Mesodermal cell (in vitro differentiated cells): ENCODE measurements at regions not wholly inside any gene's neighbourhood (a gene's known extent, or its start where the extent isn't known, plus 50 kb on each side); places are given as distances from the start of the nearest gene placed in this dataset.

Experiments used
- H3K27ac ChIP-seq: 2 replicates; pipeline ENCODE4 v1.7.0; 2013; ENCODE audit warnings: mild to moderate bottlenecking, low read depth, low read length, moderate library complexity; ENCODE audit not compliant: severe bottlenecking
- H3K36me3 ChIP-seq: 2 replicates; pipeline ENCODE4 v1.7.1; 2013; ENCODE audit warnings: mild to moderate bottlenecking, low read length, moderate library complexity; ENCODE audit not compliant: control insufficient read depth, insufficient read depth
- H3K4me1 ChIP-seq: one replicate; pipeline ENCODE4 v1.7.1; 2013; ENCODE audit warnings: mild to moderate bottlenecking, low read length; ENCODE audit not compliant: insufficient read depth, control insufficient read depth, poor library complexity, severe bottlenecking
- H3K4me3 ChIP-seq: 2 replicates; pipeline ENCODE4 v1.7.0; 2013; ENCODE audit warnings: low read length, control low read depth, mild to moderate bottlenecking; ENCODE audit not compliant: insufficient read depth, poor library complexity, severe bottlenecking; ENCODE audit errors: extremely low read depth
- H3K9me3 ChIP-seq: 2 replicates; pipeline ENCODE4 v1.7.1; 2013; ENCODE audit warnings: mild to moderate bottlenecking, low read length, moderate library complexity; ENCODE audit not compliant: control insufficient read depth
- WGBS, 2 experiments: methylation state at CpG; one replicate each; pipeline ENCODE4 v1.1.5; 2013; ENCODE audit warnings: missing lambda C conversion rate in 2 of 2; ENCODE audit not compliant: insufficient coverage in 2 of 2; 5-methylcytosine and 5-hydroxymethylcytosine counted together

- 92 to 100% methylated on average over 2 of the region's 2 CpGs for WGBS, 2 experiments
- H3K4me1 ChIP-seq: peaks cover 11% of the 10 kb centered on the region
Observed at GRCh38 chr3:90034038-90034437, 926.6 kb downstream of the EPHA3 start.

GRCh38 chr3:90035643-90036042 lies 928.2 kb downstream of the EPHA3 start:
- Histone ChIP-seq H3K4me1 (peaks cover 14% of the 10 kb centered on the region), H3K4me3 (no peak overlapping the region), H3K36me3 (no peaks in the 10 kb centered on the region), H3K9me3 (no peaks in the 10 kb centered on the region), H3K27ac (no peak overlapping the region)
- 50% methylated on average over 1 of the region's 1 CpG; no CpG with 5 or more reads in 1 of the 2 experiments for WGBS, 2 experiments

More at GRCh38 chr3:90034038-90034437, 926.6 kb downstream of the EPHA3 start:
- no peak overlapping the region for H3K27ac ChIP-seq
- no peak overlapping the region for H3K4me3 ChIP-seq
- no peaks in the 10 kb centered on the region for H3K36me3 ChIP-seq
- H3K9me3 ChIP-seq: no peaks in the 10 kb centered on the region

- Histone ChIP-seq H3K36me3 (no peaks in the 10 kb centered on the region), H3K4me3 (no peak overlapping the region), H3K27ac (no peak overlapping the region), H3K9me3 (no peaks in the 10 kb centered on the region), H3K4me1 (peaks cover 14% of the 10 kb centered on the region)
- 44 to 60% methylated on average over 1 of the region's 1 CpG for WGBS, 2 experiments
Observed at GRCh38 chr3:90036939-90037469, 929.6 kb downstream of the EPHA3 start.

GRCh38 chr3:90039994-90040393 lies 932.6 kb downstream of the EPHA3 start:
- Histone ChIP-seq H3K9me3 (no peaks in the 10 kb centered on the region), H3K36me3 (no peaks in the 10 kb centered on the region), H3K4me3 (no peak overlapping the region), H3K4me1 (peaks cover 8% of the 10 kb centered on the region), H3K27ac (no peak overlapping the region)
- WGBS, 2 experiments: 100% methylated on average over 1 of the region's 2 CpGs; no CpG with 5 or more reads in 1 of the 2 experiments

GRCh38 chr3:90040554-90040953 lies 933.1 kb downstream of the EPHA3 start:
- H3K4me3 ChIP-seq: no peak overlapping the region
- H3K9me3 ChIP-seq: no peaks in the 10 kb centered on the region
- no CpG with 5 or more reads among the region's 3 CpGs for WGBS, 2 experiments
- peaks cover 8% of the 10 kb centered on the region for H3K4me1 ChIP-seq
- no peaks in the 10 kb centered on the region for H3K36me3 ChIP-seq
- no peak overlapping the region for H3K27ac ChIP-seq

GRCh38 chr3:90041995-90042394 lies 934.6 kb downstream of the EPHA3 start:
- 100% methylated on average over 1 of the region's 2 CpGs; no CpG with 5 or more reads in 1 of the 2 experiments for WGBS, 2 experiments
- no peak overlapping the region for H3K4me3 ChIP-seq
- H3K4me1 ChIP-seq: peaks cover 8% of the 10 kb centered on the region
- H3K27ac ChIP-seq: no peak overlapping the region
- H3K9me3 ChIP-seq: no peaks in the 10 kb centered on the region
- H3K36me3 ChIP-seq: no peaks in the 10 kb centered on the region

GRCh38 chr3:90043287-90043686 lies 935.9 kb downstream of the EPHA3 start:
- H3K36me3 ChIP-seq: no peaks in the 10 kb centered on the region
- H3K4me1 ChIP-seq: peaks cover 8% of the 10 kb centered on the region
- H3K9me3 ChIP-seq: no peaks in the 10 kb centered on the region
- no peak overlapping the region for H3K27ac ChIP-seq
- 86 to 94% methylated on average over 1 to 2 of the region's 5 CpGs for WGBS, 2 experiments
- H3K4me3 ChIP-seq: no peak overlapping the region

GRCh38 chr3:90044084-90044816 lies 936.8 kb downstream of the EPHA3 start:
- no peaks in the 10 kb centered on the region for H3K36me3 ChIP-seq
- H3K27ac ChIP-seq: no peak overlapping the region
- no CpG with 5 or more reads among the region's 1 CpG for WGBS, 2 experiments
- H3K9me3 ChIP-seq: no peaks in the 10 kb centered on the region
- peaks cover under 1% of the 10 kb centered on the region for H3K4me1 ChIP-seq
- no peak overlapping the region for H3K4me3 ChIP-seq

GRCh38 chr3:90052425-90052950 lies 945.1 kb downstream of the EPHA3 start:
- H3K27ac ChIP-seq: no peak overlapping the region
- WGBS, 2 experiments: 100% methylated on average over 1 of the region's 3 CpGs
- H3K9me3 ChIP-seq: no peaks in the 10 kb centered on the region
- no peak overlapping the region for H3K4me3 ChIP-seq
- H3K4me1 ChIP-seq: no peaks in the 10 kb centered on the region
- H3K36me3 ChIP-seq: no peaks in the 10 kb centered on the region

GRCh38 chr3:90054311-90054710 lies 946.9 kb downstream of the EPHA3 start:
- H3K27ac ChIP-seq: no peak overlapping the region
- H3K36me3 ChIP-seq: no peaks in the 10 kb centered on the region
- no peak overlapping the region for H3K4me3 ChIP-seq
- no CpG with 5 or more reads among the region's 1 CpG for WGBS, 2 experiments
- H3K4me1 ChIP-seq: no peaks in the 10 kb centered on the region
- H3K9me3 ChIP-seq: no peaks in the 10 kb centered on the region

- H3K9me3 ChIP-seq: no peaks in the 10 kb centered on the region
- H3K4me1 ChIP-seq: no peaks in the 10 kb centered on the region
- no peak overlapping the region for H3K27ac ChIP-seq
- 82% methylated on average over 2 of the region's 2 CpGs; no CpG with 5 or more reads in 1 of the 2 experiments for WGBS, 2 experiments
- no peak overlapping the region for H3K4me3 ChIP-seq
- no peaks in the 10 kb centered on the region for H3K36me3 ChIP-seq
Observed at GRCh38 chr3:90055666-90056065, 948.2 kb downstream of the EPHA3 start.
